Neuronal stem cell (in vitro differentiated cells): ENCODE measurements at regions not wholly inside any gene's neighbourhood (a gene's known extent, or its start where the extent isn't known, plus 50 kb on each side); places are given as distances from the start of the nearest gene placed in this dataset.
A peak's percentile ranks its signal among the peaks of the same experiment; 100 is the strongest.

ENCODE experiments used
- DNase-seq: peaks from one replicate; pipeline ENCODE4 v3.0.0-alpha.2; 2013; ENCODE audit warnings: low spot score
- H2AFZ ChIP-seq: one replicate; pipeline ENCODE4 v1.6.1; 2013; ENCODE audit warnings: mild to moderate bottlenecking, low read length, inconsistent platforms
- H2AK5ac ChIP-seq: 2 replicates; pipeline ENCODE4 v1.6.1; 2013; ENCODE audit warnings: low read depth, mild to moderate bottlenecking, inconsistent platforms, low read length, moderate library complexity, mixed read lengths
- H2BK120ac ChIP-seq: 2 replicates; pipeline ENCODE4 v1.6.1; 2013; ENCODE audit warnings: low read depth, mild to moderate bottlenecking, inconsistent platforms, low read length, moderate library complexity, mixed read lengths
- H2BK12ac ChIP-seq: one replicate; pipeline ENCODE4 v1.6.1; 2013; ENCODE audit warnings: low read length, inconsistent platforms
- H2BK15ac ChIP-seq: 2 replicates; pipeline ENCODE4 v1.6.1; 2013; ENCODE audit warnings: mild to moderate bottlenecking, low read length, inconsistent platforms, mixed read lengths
- H2BK5ac ChIP-seq: one replicate; pipeline ENCODE4 v1.6.1; 2013; ENCODE audit warnings: inconsistent platforms, mild to moderate bottlenecking, low read length, moderate library complexity
- H3K14ac ChIP-seq: one replicate; pipeline ENCODE4 v1.6.1; 2013; ENCODE audit warnings: low read length, inconsistent platforms
- H3K18ac ChIP-seq: 2 replicates; pipeline ENCODE4 v1.6.1; 2013; ENCODE audit warnings: low read length, inconsistent platforms
- H3K23ac ChIP-seq: 2 replicates; pipeline ENCODE4 v1.6.1; 2013; ENCODE audit warnings: low read depth, mild to moderate bottlenecking, mixed read lengths, low read length, inconsistent platforms; ENCODE audit not compliant: poor library complexity
- H3K27ac ChIP-seq: replicated peaks from 3 replicates; pipeline ENCODE4 v1.5.1; 2013; ENCODE audit warnings: low read length, inconsistent platforms
- H3K27me3 ChIP-seq, 3 experiments: 2 replicates each; pipeline ENCODE4 v1.6.1; 2013; ENCODE audit warnings: low read length in 3 of 3, mild to moderate bottlenecking in 2 of 3, inconsistent platforms in 1 of 3, low read depth in 1 of 3, mixed read lengths in 1 of 3, moderate library complexity in 1 of 3; ENCODE audit not compliant: control insufficient read depth in 3 of 3, insufficient read depth in 3 of 3
- H3K36me3 ChIP-seq, 2 donors: replicated peaks in 1 of 2; 2 replicates each; pipeline ENCODE4 v1.6.1; 2013; ENCODE audit warnings: low read length in 2 of 2; ENCODE audit not compliant: control insufficient read depth in 2 of 2, insufficient read depth in 2 of 2
- H3K4ac ChIP-seq: 2 replicates; pipeline ENCODE4 v1.6.1; 2013; ENCODE audit warnings: inconsistent platforms, mild to moderate bottlenecking, low read length, moderate library complexity
- H3K4me1 ChIP-seq, 2 donors: 1 replicate in 1 of 2; 2 replicates in 1 of 2; pipeline ENCODE4 v1.6.1; 2013; ENCODE audit warnings: low read length in 2 of 2, low read depth in 1 of 2; ENCODE audit not compliant: control insufficient read depth in 2 of 2, insufficient read depth in 1 of 2
- H3K4me2 ChIP-seq: one replicate; pipeline ENCODE4 v1.6.1; 2013; ENCODE audit warnings: mild to moderate bottlenecking, low read length, inconsistent platforms; ENCODE audit not compliant: insufficient read depth, poor library complexity, severe bottlenecking
- H3K4me3 ChIP-seq, 2 donors: 2 replicates each; pipeline ENCODE4 v1.5.1; 2013; ENCODE audit warnings: low read length in 2 of 2, mild to moderate bottlenecking in 2 of 2, inconsistent platforms in 1 of 2, moderate library complexity in 1 of 2
- H3K79me1 ChIP-seq: one replicate; pipeline ENCODE4 v1.6.1; 2013; ENCODE audit warnings: low read depth, mild to moderate bottlenecking, inconsistent platforms, low read length, moderate library complexity
- H3K9ac ChIP-seq: one replicate; pipeline ENCODE4 v1.6.1; 2013; ENCODE audit warnings: mild to moderate bottlenecking, low read depth, low read length, inconsistent platforms; ENCODE audit not compliant: poor library complexity
- H3K9me3 ChIP-seq, 2 donors: replicated peaks in 1 of 2; 2 replicates each; pipeline versions ENCODE3 to v1.6.1; 2013; ENCODE audit warnings: low read length in 2 of 2, mild to moderate bottlenecking in 2 of 2, inconsistent platforms in 1 of 2, low read depth in 1 of 2, mixed read lengths in 1 of 2, moderate library complexity in 1 of 2; ENCODE audit not compliant: control insufficient read depth in 2 of 2, insufficient read depth in 1 of 2
- H4K8ac ChIP-seq: one replicate; pipeline ENCODE4 v1.6.1; 2013; ENCODE audit warnings: low read depth, mild to moderate bottlenecking, inconsistent platforms, low read length, moderate library complexity
- H4K91ac ChIP-seq: one replicate; pipeline ENCODE4 v1.6.1; 2013; ENCODE audit warnings: low read length, low read depth, mild to moderate bottlenecking, inconsistent platforms; ENCODE audit not compliant: poor library complexity
- WGBS, 2 donors: extraction: QIAGEN DNeasy Blood & Tissue Kit; methylation state at CpG; one replicate each; pipeline ENCODE4 v1.1.7; 2013; ENCODE audit warnings: missing lambda C conversion rate in 2 of 2, mixed read lengths in 1 of 2; ENCODE audit not compliant: insufficient read length in 2 of 2, insufficient replicate concordance in 1 of 2; ENCODE audit errors: extremely low coverage in 2 of 2; 5-methylcytosine and 5-hydroxymethylcytosine counted together

GRCh38 chr20:48278961-48279481, 493.7 kb upstream of the SULF2 start:
- no peaks in the 10 kb centered on the region for H3K27me3 ChIP-seq
- H2AK5ac ChIP-seq, result no peak overlapping the region
- H3K14ac ChIP-seq, result no peak overlapping the region
- no peak overlapping the region for H3K23ac ChIP-seq
- H3K9me3 ChIP-seq, result no peaks in the 10 kb centered on the region
- H2BK15ac ChIP-seq, result no peak overlapping the region
- WGBS, 2 donors, result no CpG with 5 or more reads among the region's 2 CpGs
- H3K4me3 ChIP-seq, result no peak overlapping the region
- no peak overlapping the region for H2BK5ac ChIP-seq
- no peak overlapping the region for H3K27ac ChIP-seq
- H4K91ac ChIP-seq, result no peak overlapping the region
- no peak overlapping the region for H3K4ac ChIP-seq
- peaks cover 15 to 23% of the 10 kb centered on the region in 2 donors for H3K4me1 ChIP-seq
- no peaks in the 10 kb centered on the region for H3K36me3 ChIP-seq
- H2AFZ ChIP-seq, result no peak overlapping the region
- H4K8ac ChIP-seq, result no peak overlapping the region
- no peak overlapping the region for H2BK120ac ChIP-seq
- no peak overlapping the region for H3K4me2 ChIP-seq
- no peak overlapping the region for H2BK12ac ChIP-seq
- H3K9ac ChIP-seq, result no peak overlapping the region
- H3K18ac ChIP-seq, result no peak overlapping the region
- DNase-seq, result no peak
- no peaks in the 10 kb centered on the region for H3K79me1 ChIP-seq

DNA sequence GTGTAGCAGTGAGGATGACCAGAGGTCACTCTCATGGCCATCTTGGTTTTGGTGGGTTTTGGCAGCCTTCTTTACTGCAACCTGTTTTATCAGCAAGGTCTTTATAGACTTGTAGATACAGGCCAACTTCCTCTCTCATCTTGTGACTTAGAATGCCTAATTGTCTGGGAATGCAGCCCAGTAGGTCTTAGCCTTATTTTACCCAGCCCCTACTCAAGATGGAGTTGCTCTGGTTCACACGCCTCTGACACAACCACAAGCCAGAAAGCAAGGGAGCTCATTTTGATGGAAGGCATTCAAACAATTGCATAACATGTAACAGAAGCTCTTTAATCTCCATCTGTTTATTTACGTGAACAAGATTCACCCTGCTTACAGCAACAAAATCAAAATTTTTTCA, 492.0 kb upstream of the SULF2 start:
- no peak overlapping the region for H2BK5ac ChIP-seq
- H2AK5ac ChIP-seq, result no peak overlapping the region
- no peak overlapping the region for H3K27ac ChIP-seq
- H2AFZ ChIP-seq, result no peak overlapping the region
- H2BK12ac ChIP-seq, result no peak overlapping the region
- H3K9me3 ChIP-seq, result peaks cover 0 to 2% of the 10 kb centered on the region in 2 donors
- no peaks in the 10 kb centered on the region for H3K79me1 ChIP-seq
- no peak overlapping the region for H2BK120ac ChIP-seq
- H4K8ac ChIP-seq, result no peak overlapping the region
- no peak overlapping the region for H3K9ac ChIP-seq
- no peak overlapping the region for H3K4me3 ChIP-seq
- no peaks in the 10 kb centered on the region for H3K36me3 ChIP-seq
- no peak overlapping the region for H3K4me2 ChIP-seq
- no peak overlapping the region for H3K4ac ChIP-seq
- DNase-seq, result no peak
- H3K14ac ChIP-seq, result no peak overlapping the region
- H3K27me3 ChIP-seq, result no peaks in the 10 kb centered on the region
- no peak overlapping the region for H3K23ac ChIP-seq
- no CpG with 5 or more reads among the region's 2 CpGs for WGBS, 2 donors
- H4K91ac ChIP-seq, result no peak overlapping the region
- no peak overlapping the region for H3K18ac ChIP-seq
- H3K4me1 ChIP-seq, result peaks cover 12 to 17% of the 10 kb centered on the region in 2 donors
- H2BK15ac ChIP-seq, result no peak overlapping the region

GRCh38 chr20:48276021-48276342, 490.7 kb upstream of the SULF2 start:
- Histone ChIP-seq H3K18ac (peak overlapping the region; percentile 54), H3K27ac (peak overlapping the region; percentile 44), H2BK15ac (no peak overlapping the region), H4K91ac (no peak overlapping the region), H3K9ac (no peak overlapping the region), H2AFZ (peak overlapping the region; percentile 86), H3K23ac (no peak overlapping the region), H4K8ac (no peak overlapping the region), H3K4me2 (peak overlapping the region; percentile 13), H2AK5ac (peak overlapping the region; percentile 27), H2BK12ac (no peak overlapping the region), H3K4me3 (peak overlapping the region in 1 of 2 donors; percentile 21), H3K27me3 (no peaks in the 10 kb centered on the region), H3K36me3 (no peaks in the 10 kb centered on the region), H3K9me3 (peaks cover 0 to 2% of the 10 kb centered on the region in 2 donors), H3K79me1 (no peaks in the 10 kb centered on the region), H2BK120ac (no peak overlapping the region), H3K14ac (no peak overlapping the region), H3K4ac (no peak overlapping the region), H2BK5ac (no peak overlapping the region), H3K4me1 (peaks cover 12 to 17% of the 10 kb centered on the region in 2 donors)
- WGBS, 2 donors, result no CpG with 5 or more reads among the region's 3 CpGs
- DNase-seq, result no peak

- Histone ChIP-seq H4K91ac (no peak overlapping the region), H3K4me3 (peak overlapping the region in 1 of 2 donors; percentile 21), H3K18ac (peak overlapping the region; percentile 66), H3K79me1 (no peaks in the 10 kb centered on the region), H3K23ac (no peak overlapping the region), H2AK5ac (no peak overlapping the region), H3K9me3 (peaks cover 0 to 2% of the 10 kb centered on the region in 2 donors), H3K14ac (no peak overlapping the region), H3K9ac (no peak overlapping the region), H4K8ac (no peak overlapping the region), H2BK5ac (no peak overlapping the region), H3K36me3 (no peaks in the 10 kb centered on the region), H3K4me2 (no peak overlapping the region), H3K4me1 (peaks cover 12 to 17% of the 10 kb centered on the region in 2 donors), H2AFZ (peak overlapping the region; percentile 86), H2BK120ac (no peak overlapping the region), H2BK12ac (no peak overlapping the region), H2BK15ac (no peak overlapping the region), H3K27me3 (no peaks in the 10 kb centered on the region), H3K27ac (peak overlapping the region; percentile 57), H3K4ac (no peak overlapping the region)
- DNase-seq, result peak; percentile 20
- no CpG with 5 or more reads among the region's 6 CpGs for WGBS, 2 donors
Measured at GRCh38 chr20:48275286-48276020, 490.2 kb upstream of the SULF2 start.
